ENCODE measurements at regions not wholly inside any gene's neighbourhood (a gene's known extent, or its start where the extent isn't known, plus 50 kb on each side); places are given as distances from the start of the nearest gene placed in this dataset.

- Mint-ChIP-seq H3K27me3 (no peaks in the 10 kb centered on the region), H3K9me3 (no peaks in the 10 kb centered on the region), H3K4me1 (ENCODE audit: unreplicated experiment) (no peaks in the 10 kb centered on the region), H3K36me3 (no peaks in the 10 kb centered on the region), H3K4me3 (no peak overlapping the region), H3K27ac (no peak overlapping the region)
- TF ChIP-seq CTCF (conservative IDR thresholded peaks at IDR 0.05) = no peak
- no peak for DNase-seq (ENCODE audit: extremely low spot score, unreplicated experiment)
Measured at GRCh38 chr2:187834787-187835186, 280.6 kb upstream of the TFPI start.

- TF ChIP-seq CTCF (conservative IDR thresholded peaks at IDR 0.05) = no peak
- no peak for DNase-seq (ENCODE audit: extremely low spot score, unreplicated experiment)
- Mint-ChIP-seq H3K27ac (no peak overlapping the region), H3K4me3 (no peak overlapping the region), H3K27me3 (no peaks in the 10 kb centered on the region), H3K36me3 (no peaks in the 10 kb centered on the region), H3K4me1 (ENCODE audit: unreplicated experiment) (no peaks in the 10 kb centered on the region), H3K9me3 (no peaks in the 10 kb centered on the region)
Measured at GRCh38 chr2:187838690-187839089, 284.5 kb upstream of the TFPI start.

GRCh38 chr2:187842315-187842714, 288.1 kb upstream of the TFPI start:
- TF ChIP-seq CTCF (conservative IDR thresholded peaks at IDR 0.05) = no peak
- Mint-ChIP-seq H3K36me3 (no peaks in the 10 kb centered on the region), H3K4me3 (no peak overlapping the region), H3K27me3 (no peaks in the 10 kb centered on the region), H3K4me1 (ENCODE audit: unreplicated experiment) (no peaks in the 10 kb centered on the region), H3K27ac (no peak overlapping the region), H3K9me3 (no peaks in the 10 kb centered on the region)
- DNase-seq (ENCODE audit: extremely low spot score, unreplicated experiment) = no peak

- H3K9me3 Mint-ChIP-seq = no peaks in the 10 kb centered on the region
- no peak for DNase-seq (ENCODE audit: extremely low spot score, unreplicated experiment)
- peak; percentile 85 for TF ChIP-seq CTCF (conservative IDR thresholded peaks at IDR 0.05)
- H3K27ac Mint-ChIP-seq = no peak overlapping the region
- no peaks in the 10 kb centered on the region for H3K4me1 Mint-ChIP-seq (ENCODE audit: unreplicated experiment)
- H3K4me3 Mint-ChIP-seq = no peak overlapping the region
- no peaks in the 10 kb centered on the region for H3K27me3 Mint-ChIP-seq
- H3K36me3 Mint-ChIP-seq = no peaks in the 10 kb centered on the region
Measured at GRCh38 chr2:187842978-187843847, 289.0 kb upstream of the TFPI start.

GRCh38 chr2:187847245-187848208, 293.3 kb upstream of the TFPI start:
- Mint-ChIP-seq H3K36me3 (no peaks in the 10 kb centered on the region), H3K4me1 (ENCODE audit: unreplicated experiment) (no peaks in the 10 kb centered on the region), H3K9me3 (no peaks in the 10 kb centered on the region), H3K27me3 (no peaks in the 10 kb centered on the region), H3K4me3 (no peak overlapping the region), H3K27ac (no peak overlapping the region)
- TF ChIP-seq CTCF (conservative IDR thresholded peaks at IDR 0.05) = no peak
- no peak for DNase-seq (ENCODE audit: extremely low spot score, unreplicated experiment)

All from type B pancreatic cell (in vitro differentiated cells).